Peyer's patch (tissue), 4 donors: ENCODE measurements at regions not wholly inside any gene's neighbourhood (a gene's known extent, or its start where the extent isn't known, plus 50 kb on each side); places are given as distances from the start of the nearest gene placed in this dataset.

Experiments used
- POLR2A ChIP-seq, 2 donors: fragments of 450-650 bp; IDR thresholded peaks; one replicate each; pipeline ENCODE4 v1.5.1; 2017; ENCODE audit warnings: antibody characterized with exemption in 2 of 2, mild to moderate bottlenecking in 2 of 2, moderate library complexity in 2 of 2
- TF ChIP-seq, protein P1 (sequence below), 6 experiments: fragments of 450-650 bp in 4 of 6; fragments of 200-600 bp in 2 of 6; sonication (generic) in 1 of 6; IDR thresholded peaks; one replicate each; pipeline ENCODE4 v1.5.1; 2017 to 2019; ENCODE audit warnings: antibody characterized with exemption in 6 of 6, mild to moderate bottlenecking in 3 of 6, moderate library complexity in 1 of 6

- TF ChIP-seq, protein P1, sequence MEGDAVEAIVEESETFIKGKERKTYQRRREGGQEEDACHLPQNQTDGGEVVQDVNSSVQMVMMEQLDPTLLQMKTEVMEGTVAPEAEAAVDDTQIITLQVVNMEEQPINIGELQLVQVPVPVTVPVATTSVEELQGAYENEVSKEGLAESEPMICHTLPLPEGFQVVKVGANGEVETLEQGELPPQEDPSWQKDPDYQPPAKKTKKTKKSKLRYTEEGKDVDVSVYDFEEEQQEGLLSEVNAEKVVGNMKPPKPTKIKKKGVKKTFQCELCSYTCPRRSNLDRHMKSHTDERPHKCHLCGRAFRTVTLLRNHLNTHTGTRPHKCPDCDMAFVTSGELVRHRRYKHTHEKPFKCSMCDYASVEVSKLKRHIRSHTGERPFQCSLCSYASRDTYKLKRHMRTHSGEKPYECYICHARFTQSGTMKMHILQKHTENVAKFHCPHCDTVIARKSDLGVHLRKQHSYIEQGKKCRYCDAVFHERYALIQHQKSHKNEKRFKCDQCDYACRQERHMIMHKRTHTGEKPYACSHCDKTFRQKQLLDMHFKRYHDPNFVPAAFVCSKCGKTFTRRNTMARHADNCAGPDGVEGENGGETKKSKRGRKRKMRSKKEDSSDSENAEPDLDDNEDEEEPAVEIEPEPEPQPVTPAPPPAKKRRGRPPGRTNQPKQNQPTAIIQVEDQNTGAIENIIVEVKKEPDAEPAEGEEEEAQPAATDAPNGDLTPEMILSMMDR (IDR thresholded peaks at IDR 0.05) = no peak
- no peak for TF ChIP-seq POLR2A (IDR thresholded peaks at IDR 0.05)
Observed at GRCh38 chr1:76724816-76725215, 142.5 kb upstream of the ST6GALNAC5 start.
